HG02870 (cell line): ENCODE measurements at regions not wholly inside any gene's neighbourhood (a gene's known extent, or its start where the extent isn't known, plus 50 kb on each side); places are given as distances from the start of the nearest gene placed in this dataset.
"Not testable (repeated sequence)": the region's sequence is repeated elsewhere in the genome, so short reads cannot be mapped to it uniquely, and the experiment has no call there.

Experiments
- ATAC-seq: cut with Tn5 transposase; IDR thresholded peaks from one replicate; pipeline ENCODE4 v1.9.1; 2021; ENCODE audit warnings: mild to moderate bottlenecking, moderate library complexity; ENCODE audit not compliant: unreplicated experiment

GRCh38 chr14:89699071-89699470, 255.5 kb downstream of the EFCAB11 start:
- ATAC-seq, result no peak

GRCh38 chr14:89697281-89698060, 257.1 kb downstream of the EFCAB11 start:
- no peak for ATAC-seq

DNA sequence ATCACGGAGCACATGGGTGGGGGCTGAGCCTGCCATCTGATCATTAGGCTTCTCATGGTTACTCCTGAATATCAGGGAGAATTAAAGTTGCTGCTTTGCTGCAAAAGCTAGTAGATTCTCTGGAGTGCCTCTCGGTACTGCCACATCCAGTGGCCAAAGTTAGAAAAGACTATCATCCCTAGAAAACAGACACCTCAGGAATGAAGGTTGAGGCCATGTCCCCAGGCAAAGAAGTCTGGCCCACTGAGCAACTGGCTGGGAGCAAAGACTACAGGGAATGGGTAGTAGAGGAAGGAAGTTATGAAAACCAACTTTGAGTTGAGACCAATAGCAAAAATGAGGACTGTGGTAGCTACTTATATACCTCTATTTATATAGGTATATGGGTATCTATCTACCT, 258.7 kb downstream of the EFCAB11 start:
- no peak for ATAC-seq

DNA sequence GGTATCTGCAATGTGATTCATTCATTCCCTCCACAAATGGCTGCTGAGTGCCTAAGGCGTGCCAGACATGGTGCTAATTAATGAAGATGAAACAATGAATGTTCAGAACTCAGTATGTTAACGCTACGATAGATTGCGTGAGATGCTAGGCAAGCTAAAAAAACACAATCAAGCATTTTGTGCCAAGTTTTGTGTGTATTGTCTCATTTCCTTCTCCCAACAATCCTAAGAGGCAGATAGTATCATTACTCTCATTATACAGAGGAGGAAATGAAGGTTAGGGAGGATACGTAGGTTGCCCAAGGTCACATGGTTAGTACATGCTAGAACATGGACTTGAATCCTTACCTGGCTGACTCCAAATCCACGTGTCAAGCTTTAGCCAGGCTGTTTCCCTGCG, 264.4 kb downstream of the EFCAB11 start:
- no peak for ATAC-seq

- ATAC-seq, result not testable (repeated sequence)
These were observed 264.8 kb downstream of the EFCAB11 start for GRCh38 chr14:89689711-89690110.

DNA sequence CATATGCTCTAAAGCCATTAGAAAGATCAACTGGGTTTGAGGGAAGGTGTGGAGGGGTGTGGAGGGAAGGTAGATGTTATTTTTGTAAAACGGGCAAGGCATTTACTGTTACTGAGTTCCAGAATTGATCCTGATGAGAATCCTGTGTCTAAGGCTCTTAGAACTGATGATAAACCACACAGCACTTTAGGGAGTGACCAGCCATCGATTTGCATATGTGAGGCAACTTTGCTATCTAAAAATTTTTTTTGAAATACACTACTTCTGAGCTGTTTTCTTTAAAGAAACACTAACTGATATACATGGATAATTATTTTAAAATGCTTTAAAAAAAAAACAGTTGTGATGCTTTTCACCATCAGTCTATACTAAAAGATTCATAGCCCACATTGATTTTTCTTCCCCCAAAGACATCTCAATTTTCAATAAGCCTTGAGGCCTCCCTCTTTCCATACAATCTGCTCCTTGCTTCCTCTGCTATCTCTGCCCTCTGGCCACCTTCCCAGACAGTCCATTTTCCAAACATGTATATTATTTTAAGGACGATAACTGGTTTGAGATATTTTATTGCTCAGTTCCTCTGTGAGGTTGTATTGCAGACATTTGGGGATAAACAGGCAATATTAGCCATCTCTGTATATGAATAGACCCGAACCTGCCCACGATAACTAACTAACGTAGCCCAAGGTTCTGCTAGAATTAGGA, 265.9 kb downstream of the EFCAB11 start:
- no peak for ATAC-seq

- not testable (repeated sequence) for ATAC-seq
These were observed 267.4 kb downstream of the EFCAB11 start for GRCh38 chr14:89687129-89687528.

DNA sequence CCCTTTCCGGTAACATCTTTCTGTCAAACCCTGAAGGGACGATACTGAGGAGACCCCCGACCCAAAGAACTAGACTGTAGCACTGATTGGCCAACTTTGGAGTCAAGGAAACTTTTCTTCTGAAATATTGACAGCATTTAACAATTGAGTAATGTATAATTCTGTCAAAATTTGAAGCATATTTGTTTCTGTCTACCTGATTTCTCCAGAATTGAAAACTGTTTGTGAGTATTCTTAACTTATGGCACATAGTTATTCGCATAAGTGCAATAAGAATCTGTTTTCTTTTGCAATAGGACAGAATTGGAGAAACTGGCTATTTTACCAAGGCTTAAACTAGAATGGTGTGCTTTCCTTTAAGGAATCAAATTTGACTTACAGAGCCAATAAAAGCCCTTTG, 267.1 kb upstream of the FOXN3 start:
- no peak for ATAC-seq

- ATAC-seq, result peak; percentile 93
These were observed 264.3 kb upstream of the FOXN3 start for GRCh38 chr14:89681086-89682018.

GRCh38 chr14:89680156-89680555, 263.1 kb upstream of the FOXN3 start:
- ATAC-seq, result no peak

DNA sequence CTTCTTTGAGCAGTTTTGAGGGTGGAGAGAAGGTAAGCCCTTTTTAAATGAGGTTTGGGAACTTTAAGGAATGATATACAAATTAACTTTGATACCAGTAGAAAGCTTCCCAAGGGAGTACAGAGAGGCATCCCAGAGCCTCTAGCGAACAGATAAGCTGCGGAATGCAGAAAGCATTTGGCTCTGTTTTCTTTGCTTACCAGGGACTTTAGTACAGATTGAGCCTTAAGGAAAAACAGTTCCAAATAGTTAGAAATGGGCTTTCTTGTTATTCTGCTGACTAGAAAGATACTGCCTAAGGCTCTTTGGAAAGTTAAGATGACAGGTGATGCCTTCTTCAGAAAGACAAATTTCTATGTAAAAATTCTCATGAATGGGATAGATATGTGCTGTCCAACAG, 261.7 kb upstream of the FOXN3 start:
- no peak for ATAC-seq

GRCh38 chr14:89675590-89675989, 258.6 kb upstream of the FOXN3 start:
- ATAC-seq, result no peak

DNA sequence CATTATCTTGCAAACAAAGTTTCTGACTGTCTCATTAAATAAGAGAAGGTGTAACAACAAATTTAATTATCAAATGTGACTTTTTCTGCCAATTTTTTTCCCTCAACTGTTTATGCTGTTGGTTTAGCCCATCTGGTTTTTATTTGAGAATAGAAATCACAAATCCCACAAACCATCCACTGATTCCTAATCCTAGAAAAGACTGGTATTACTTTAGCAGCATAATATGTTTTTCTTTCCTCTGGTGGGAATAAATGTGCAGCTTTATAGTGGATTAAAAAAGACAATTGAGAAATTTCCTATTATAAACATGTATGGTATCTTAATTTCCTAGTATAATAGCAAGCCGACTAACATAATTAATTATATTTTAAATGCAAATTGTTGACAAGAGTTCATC, 257.9 kb upstream of the FOXN3 start:
- no peak for ATAC-seq

GRCh38 chr14:89674240-89674639, 257.2 kb upstream of the FOXN3 start:
- ATAC-seq, result no peak

DNA sequence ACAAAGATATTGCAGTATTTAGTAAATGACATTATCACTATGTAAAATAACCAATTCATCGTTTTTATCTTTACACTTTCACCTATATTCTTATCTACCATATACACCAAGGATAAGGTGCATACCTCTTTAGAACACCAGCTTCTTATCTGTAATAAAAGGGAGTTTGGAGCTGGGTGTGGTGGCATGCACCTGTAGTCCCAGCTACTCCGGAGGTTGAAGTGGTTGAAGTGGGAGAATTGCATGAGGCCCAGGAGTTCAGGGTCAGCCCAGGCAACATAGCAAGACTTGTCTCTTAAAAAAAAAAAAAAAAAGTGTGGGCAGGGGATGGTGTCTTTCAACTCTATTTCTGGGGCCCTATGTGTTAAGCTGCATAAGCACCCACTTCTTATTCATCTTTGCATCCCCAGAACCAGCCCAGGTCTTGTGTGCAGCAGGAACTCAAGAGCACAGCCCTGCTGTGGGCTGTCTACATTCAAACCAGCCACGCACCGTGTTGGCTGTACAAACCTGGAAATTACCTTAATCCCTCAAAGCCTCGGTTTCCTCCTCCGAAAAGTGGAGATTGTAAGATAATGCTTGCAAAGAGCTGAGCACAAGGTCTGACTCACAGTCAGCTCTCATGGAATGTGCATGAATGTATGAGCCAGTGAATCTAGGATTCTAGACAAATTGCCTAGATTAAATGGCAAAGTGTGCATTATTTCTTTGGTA, 256.6 kb upstream of the FOXN3 start:
- ATAC-seq, result no peak

- no peak for ATAC-seq
These were observed 255.8 kb upstream of the FOXN3 start for GRCh38 chr14:89672636-89673511.

- no peak for ATAC-seq
These were observed 252.2 kb upstream of the FOXN3 start for GRCh38 chr14:89669193-89669592.

- no peak for ATAC-seq
These were observed 250.9 kb upstream of the FOXN3 start for GRCh38 chr14:89667983-89668382.

GRCh38 chr14:89665300-89666081, 248.5 kb upstream of the FOXN3 start:
- not testable (repeated sequence) for ATAC-seq
